Spinal cord (tissue), 9 donors: ENCODE measurements at regions not wholly inside any gene's neighbourhood (a gene's known extent, or its start where the extent isn't known, plus 50 kb on each side); places are given as distances from the start of the nearest gene placed in this dataset.

Source experiments
- DNase-seq, 6 donors: peaks; one replicate each; pipeline versions ENCODE4 v3.0.0 to v3.0.0-alpha.2; 2013 to 2015; ENCODE audit warnings: low spot score in 6 of 6, low read depth in 4 of 6
- H3K27ac ChIP-seq: one replicate; pipeline ENCODE4 v1.5.1; 2013; ENCODE audit warnings: low read depth, low read length, control low read depth
- H3K27me3 ChIP-seq: one replicate; pipeline ENCODE4 v1.6.1; 2013; ENCODE audit warnings: low read length; ENCODE audit not compliant: control insufficient read depth, insufficient read depth
- H3K36me3 ChIP-seq: one replicate; pipeline ENCODE4 v1.6.1; 2013; ENCODE audit warnings: low read length; ENCODE audit not compliant: control insufficient read depth, insufficient read depth
- H3K4me1 ChIP-seq: one replicate; pipeline ENCODE4 v1.6.1; 2013; ENCODE audit warnings: low read length; ENCODE audit not compliant: control insufficient read depth, insufficient read depth
- H3K4me3 ChIP-seq: one replicate; pipeline ENCODE4 v1.5.1; 2013; ENCODE audit warnings: low read depth, low read length, control low read depth
- H3K9me3 ChIP-seq: one replicate; pipeline ENCODE4 v1.6.1; 2013; ENCODE audit warnings: low read length; ENCODE audit not compliant: control insufficient read depth, insufficient read depth
- WGBS: methylation state at CpG from one replicate; pipeline ENCODE4 v1.1.5; 2013; ENCODE audit warnings: missing lambda C conversion rate; ENCODE audit not compliant: insufficient coverage; 5-methylcytosine and 5-hydroxymethylcytosine counted together
- donor health status: healthy.

- no peak overlapping the region for H3K27ac ChIP-seq
- no peak overlapping the region for H3K4me3 ChIP-seq
- no peaks in the 10 kb centered on the region for H3K9me3 ChIP-seq
- DNase-seq = no peak
- no peaks in the 10 kb centered on the region for H3K36me3 ChIP-seq
- H3K4me1 ChIP-seq = no peaks in the 10 kb centered on the region
- H3K27me3 ChIP-seq = no peaks in the 10 kb centered on the region
These were observed 207.5 kb upstream of the ADGRB3 start for GRCh38 chr6:68427630-68428029.

- Histone ChIP-seq H3K4me1 (no peaks in the 10 kb centered on the region), H3K4me3 (no peak overlapping the region), H3K27me3 (no peaks in the 10 kb centered on the region), H3K9me3 (no peaks in the 10 kb centered on the region), H3K36me3 (no peaks in the 10 kb centered on the region), H3K27ac (no peak overlapping the region)
- WGBS = no CpG with 5 or more reads among the region's 2 CpGs
- peak in 1 of 6 donors; percentile 55 for DNase-seq
These were observed 225.1 kb upstream of the ADGRB3 start for GRCh38 chr6:68410021-68410420.

GRCh38 chr6:68400396-68400795 is 234.7 kb upstream of the ADGRB3 start:
- Histone ChIP-seq H3K27me3 (no peaks in the 10 kb centered on the region), H3K9me3 (peaks cover 1% of the 10 kb centered on the region), H3K27ac (no peak overlapping the region), H3K4me1 (no peaks in the 10 kb centered on the region), H3K36me3 (no peaks in the 10 kb centered on the region), H3K4me3 (no peak overlapping the region)
- 94% methylated on average over 2 of the region's 2 CpGs for WGBS
- no peak for DNase-seq

GRCh38 chr6:68391953-68392352 is 243.1 kb upstream of the ADGRB3 start:
- Histone ChIP-seq H3K36me3 (no peaks in the 10 kb centered on the region), H3K27ac (no peak overlapping the region), H3K9me3 (no peaks in the 10 kb centered on the region), H3K27me3 (no peaks in the 10 kb centered on the region), H3K4me3 (no peak overlapping the region), H3K4me1 (no peaks in the 10 kb centered on the region)
- DNase-seq = no peak

- no peaks in the 10 kb centered on the region for H3K4me1 ChIP-seq
- H3K36me3 ChIP-seq = no peaks in the 10 kb centered on the region
- H3K27me3 ChIP-seq = no peaks in the 10 kb centered on the region
- peaks cover 2% of the 10 kb centered on the region for H3K9me3 ChIP-seq
- 88% methylated on average over 2 of the region's 5 CpGs for WGBS
- no peak overlapping the region for H3K27ac ChIP-seq
- no peak overlapping the region for H3K4me3 ChIP-seq
- no peak for DNase-seq
These were observed 262.1 kb upstream of the ADGRB3 start for GRCh38 chr6:68372991-68373390.

GRCh38 chr6:68368845-68369244 is 266.2 kb upstream of the ADGRB3 start:
- Histone ChIP-seq H3K9me3 (no peaks in the 10 kb centered on the region), H3K4me3 (no peak overlapping the region), H3K27me3 (no peaks in the 10 kb centered on the region), H3K36me3 (no peaks in the 10 kb centered on the region), H3K4me1 (no peaks in the 10 kb centered on the region), H3K27ac (no peak overlapping the region)
- DNase-seq = no peak
- no CpG with 5 or more reads among the region's 1 CpG for WGBS

- no peaks in the 10 kb centered on the region for H3K27me3 ChIP-seq
- no peak overlapping the region for H3K4me3 ChIP-seq
- H3K36me3 ChIP-seq = no peaks in the 10 kb centered on the region
- no peak overlapping the region for H3K27ac ChIP-seq
- H3K4me1 ChIP-seq = no peaks in the 10 kb centered on the region
- H3K9me3 ChIP-seq = peaks cover 2% of the 10 kb centered on the region
- WGBS = 42% methylated on average over 2 of the region's 2 CpGs
- DNase-seq = peak in 2 of 6 donors; percentile 20 to 67
These were observed 270.7 kb upstream of the ADGRB3 start for GRCh38 chr6:68364271-68364805.

- no CpG with 5 or more reads among the region's 1 CpG for WGBS
- no peaks in the 10 kb centered on the region for H3K9me3 ChIP-seq
- DNase-seq = peak in 2 of 6 donors; percentile 35 to 42
- no peaks in the 10 kb centered on the region for H3K27me3 ChIP-seq
- H3K27ac ChIP-seq = no peak overlapping the region
- H3K4me3 ChIP-seq = no peak overlapping the region
- no peaks in the 10 kb centered on the region for H3K4me1 ChIP-seq
- H3K36me3 ChIP-seq = no peaks in the 10 kb centered on the region
These were observed 291.2 kb upstream of the ADGRB3 start for GRCh38 chr6:68343901-68344300.

- H3K9me3 ChIP-seq = no peaks in the 10 kb centered on the region
- H3K27me3 ChIP-seq = no peaks in the 10 kb centered on the region
- DNase-seq = peak in 2 of 6 donors; percentile 34 to 85
- no CpG with 5 or more reads among the region's 1 CpG for WGBS
- no peak overlapping the region for H3K4me3 ChIP-seq
- H3K27ac ChIP-seq = no peak overlapping the region
- H3K36me3 ChIP-seq = no peaks in the 10 kb centered on the region
- H3K4me1 ChIP-seq = no peaks in the 10 kb centered on the region
These were observed 292.8 kb upstream of the ADGRB3 start for GRCh38 chr6:68342286-68342685.

GRCh38 chr6:68339488-68340131 is 295.5 kb upstream of the ADGRB3 start:
- Histone ChIP-seq H3K4me1 (no peaks in the 10 kb centered on the region), H3K27ac (no peak overlapping the region), H3K9me3 (no peaks in the 10 kb centered on the region), H3K36me3 (no peaks in the 10 kb centered on the region), H3K27me3 (no peaks in the 10 kb centered on the region), H3K4me3 (no peak overlapping the region)
- DNase-seq = no peak
